ENCODE measurements at regions not wholly inside any gene's neighbourhood (a gene's known extent, or its start where the extent isn't known, plus 50 kb on each side); places are given as distances from the start of the nearest gene placed in this dataset.

DNA sequence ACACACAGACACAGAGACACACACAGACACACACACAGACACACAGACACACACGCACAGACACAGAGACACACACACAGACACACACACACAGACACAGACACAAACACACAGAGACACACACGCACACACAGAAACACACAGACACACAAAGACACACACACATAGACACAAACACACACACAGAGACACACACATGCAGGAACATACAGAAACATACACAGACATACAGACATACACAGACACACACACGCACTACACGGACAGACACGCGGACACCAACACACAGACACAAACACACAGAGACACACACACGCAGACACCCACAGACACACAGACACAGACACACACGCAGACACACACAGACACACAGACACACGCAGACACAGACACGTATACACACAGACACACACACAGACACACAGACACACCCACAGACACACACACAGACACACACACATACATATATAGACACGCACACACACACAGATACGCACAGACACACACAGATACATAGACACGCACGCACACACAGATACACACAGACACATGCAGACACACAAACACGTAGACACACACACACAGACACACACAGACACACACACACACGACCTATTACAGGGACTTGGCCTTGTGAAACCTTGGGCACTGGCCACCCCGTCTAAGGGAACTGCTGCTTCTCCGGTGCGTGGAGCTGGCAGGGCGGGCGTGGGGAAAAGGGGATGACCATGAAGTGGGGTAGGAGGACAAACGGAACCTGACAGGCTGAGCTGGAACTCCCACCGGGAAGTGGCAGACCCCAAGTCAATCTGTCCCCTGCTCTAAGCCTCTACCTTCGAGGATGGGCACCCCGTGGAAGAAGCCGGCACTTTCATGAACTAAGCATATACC lies 211.4 kb downstream of the TFCP2L1 start:
- TF ChIP-seq SPI1 (IDR thresholded peaks at IDR 0.05; ENCODE audit: low read depth, low read length) (no peak), POLR2A (IDR thresholded peaks at IDR 0.05; ENCODE audit: low read depth, low read length) (no peak), POLR2AphosphoS5 (IDR thresholded peaks at IDR 0.05; ENCODE audit: low read depth, low read length) (no peak), TAF1 (IDR thresholded peaks at IDR 0.05; ENCODE audit: low read depth, low read length) (no peak), POU2F2 (IDR thresholded peaks at IDR 0.05; ENCODE audit: low read depth, low read length) (no peak), PAX5 (IDR thresholded peaks at IDR 0.05; ENCODE audit: insufficient read depth, low read length, severe bottlenecking) (no peak)
